Keratinocyte (primary cell): ENCODE measurements at regions not wholly inside any gene's neighbourhood (a gene's known extent, or its start where the extent isn't known, plus 50 kb on each side); places are given as distances from the start of the nearest gene placed in this dataset.

Source experiments
- DNase-seq: peaks from one replicate; pipeline ENCODE4 v3.0.0-alpha.2; 2011; ENCODE audit warnings: low read depth, missing footprints, low spot score
- FAIRE-seq: peaks from 2 replicates; lab custom pipeline; 2011; peaks lifted over from hg19 to GRCh38; lab: Jason Lieb, UNC
- H2AFZ ChIP-seq: 2 replicates; pipeline ENCODE4 v1.6.0; 2012; ENCODE audit warnings: low read length, control low read depth, inconsistent platforms; ENCODE audit not compliant: control insufficient read depth
- H3K27ac ChIP-seq: 2 replicates; pipeline ENCODE4 v1.5.1; 2011; ENCODE audit warnings: low read length; ENCODE audit not compliant: control insufficient read depth, insufficient read depth
- H3K27me3 ChIP-seq: 3 replicates; pipeline ENCODE4 v1.6.0; 2011; ENCODE audit warnings: low read length; ENCODE audit not compliant: control insufficient read depth, insufficient read depth; ENCODE audit errors: extremely low read depth
- H3K36me3 ChIP-seq, 2 experiments: 2 replicates in 1 of 2; 3 replicates in 1 of 2; pipeline ENCODE4 v1.5.1; 2011; ENCODE audit warnings: low read length in 2 of 2, mild to moderate bottlenecking in 1 of 2; ENCODE audit not compliant: control insufficient read depth in 2 of 2, insufficient read depth in 2 of 2; ENCODE audit errors: extremely low read depth in 1 of 2
- H3K4me1 ChIP-seq: 3 replicates; pipeline ENCODE4 v1.5.1; 2011; ENCODE audit warnings: low read length; ENCODE audit not compliant: control insufficient read depth, insufficient read depth; ENCODE audit errors: extremely low read depth
- H3K4me2 ChIP-seq: 3 replicates; pipeline ENCODE4 v1.6.0; 2011; ENCODE audit warnings: low read depth, low read length; ENCODE audit not compliant: control insufficient read depth, insufficient read depth; ENCODE audit errors: extremely low read depth
- H3K4me3 ChIP-seq, 3 experiments: fragments of 200-600 bp in 1 of 3; sonication (generic) in 1 of 3; 2 replicates in 2 of 3; 3 replicates in 1 of 3; pipeline ENCODE4 v1.5.1; 2011 to 2016; ENCODE audit warnings: low read length in 3 of 3, mild to moderate bottlenecking in 3 of 3, control low read depth in 2 of 3, inconsistent platforms in 1 of 3, low read depth in 1 of 3, mixed read lengths in 1 of 3, mixed run types in 1 of 3, moderate library complexity in 1 of 3; ENCODE audit not compliant: control insufficient read depth in 2 of 3, insufficient read depth in 2 of 3; ENCODE audit errors: extremely low read depth in 1 of 3
- H3K79me2 ChIP-seq: 2 replicates; pipeline ENCODE4 v1.6.0; 2012; ENCODE audit warnings: low read length; ENCODE audit not compliant: control insufficient read depth, insufficient read depth
- H3K9ac ChIP-seq: 3 replicates; pipeline ENCODE4 v1.6.0; 2011; ENCODE audit warnings: low read length; ENCODE audit not compliant: control insufficient read depth, insufficient read depth; ENCODE audit errors: extremely low read depth
- H3K9me1 ChIP-seq: 3 replicates; pipeline ENCODE4 v1.6.0; 2011; ENCODE audit warnings: low read length; ENCODE audit not compliant: control insufficient read depth, insufficient read depth; ENCODE audit errors: extremely low read depth
- H3K9me3 ChIP-seq: 2 replicates; pipeline ENCODE4 v1.5.1; 2012; ENCODE audit warnings: low read depth, low read length; ENCODE audit not compliant: control insufficient read depth
- H4K20me1 ChIP-seq: 3 replicates; pipeline ENCODE4 v1.6.0; 2011; ENCODE audit warnings: low read length; ENCODE audit not compliant: control insufficient read depth, insufficient read depth; ENCODE audit errors: extremely low read depth
- CTCF ChIP-seq, 3 experiments: IDR thresholded peaks in 1 of 3; conservative IDR thresholded peaks in 1 of 3; optimal IDR thresholded peaks in 1 of 3; 2 replicates in 2 of 3; 3 replicates in 1 of 3; pipeline versions ENCODE3 to v1.5.1; 2011; ENCODE audit warnings: low read length in 3 of 3, mild to moderate bottlenecking in 3 of 3, moderate library complexity in 2 of 3, control low read depth in 1 of 3, inconsistent platforms in 1 of 3; ENCODE audit not compliant: insufficient read depth in 2 of 3; ENCODE audit errors: extremely low read depth in 1 of 3
- EZH2 ChIP-seq: IDR thresholded peaks from one replicate; pipeline ENCODE4 v1.6.1; 2012; ENCODE audit warnings: inconsistent platforms, mild to moderate bottlenecking, low read length, moderate library complexity
- dilution Hi-C: fragments of 300-500 bp; cut with MboI; formaldehyde crosslinking; loops from one replicate; pipeline ENCODE4 v1.7.0; 2020; ENCODE audit warnings: low sequenced_read_pairs; ENCODE audit not compliant: extremely low pct_ligation_motif_present

- Histone ChIP-seq H3K4me2 (no peak overlapping the region), H3K79me2 (no peaks in the 10 kb centered on the region), H3K9me1 (no peaks in the 10 kb centered on the region), H3K27ac (no peak overlapping the region), H2AFZ (no peak overlapping the region), H3K9ac (no peak overlapping the region), H3K36me3 (no peaks in the 10 kb centered on the region), H3K9me3 (no peaks in the 10 kb centered on the region), H3K4me1 (no peaks in the 10 kb centered on the region), H3K4me3 (no peak overlapping the region), H4K20me1 (no peaks in the 10 kb centered on the region), H3K27me3 (no peaks in the 10 kb centered on the region)
- FAIRE-seq (no peak), DNase-seq (no peak)
- TF ChIP-seq CTCF (optimal IDR thresholded peaks at IDR 0.05 in 1 of 3, IDR thresholded peaks at IDR 0.05 in 1 of 3, conservative IDR thresholded peaks at IDR 0.05 in 1 of 3; ENCODE audit: extremely low read depth in 1 of 3, insufficient read depth in 2 of 3, low read length in 3 of 3) (no peak), EZH2 (no peak)
- dilution Hi-C loops = no loop called here
Measured at GRCh38 chr2:145827235-145827634, 1307.3 kb upstream of the ZEB2 start.

- Histone ChIP-seq H3K27me3 (no peaks in the 10 kb centered on the region), H3K4me3 (no peak overlapping the region), H3K79me2 (no peaks in the 10 kb centered on the region), H2AFZ (no peak overlapping the region), H3K27ac (no peak overlapping the region), H3K9me1 (no peaks in the 10 kb centered on the region), H3K9me3 (no peaks in the 10 kb centered on the region), H3K4me2 (no peak overlapping the region), H3K9ac (no peak overlapping the region), H3K36me3 (no peaks in the 10 kb centered on the region), H4K20me1 (no peaks in the 10 kb centered on the region), H3K4me1 (no peaks in the 10 kb centered on the region)
- DNase-seq (no peak), FAIRE-seq (no peak)
- no peak for TF ChIP-seq EZH2
- no peak for TF ChIP-seq CTCF (optimal IDR thresholded peaks at IDR 0.05 in 1 of 3, IDR thresholded peaks at IDR 0.05 in 1 of 3, conservative IDR thresholded peaks at IDR 0.05 in 1 of 3; ENCODE audit: extremely low read depth in 1 of 3, insufficient read depth in 2 of 3, low read length in 3 of 3)
- dilution Hi-C loops = no loop called here
Measured at GRCh38 chr2:145824384-145824783, 1304.5 kb upstream of the ZEB2 start.
